ENCODE measurements at regions not wholly inside any gene's neighbourhood (a gene's known extent, or its start where the extent isn't known, plus 50 kb on each side); places are given as distances from the start of the nearest gene placed in this dataset.

GRCh38 chr3:159112724-159113123 lies 310.9 kb downstream of the MFSD1 start:
- no peak for TF ChIP-seq CTCF (IDR thresholded peaks at IDR 0.05; ENCODE audit: insufficient read depth, low read length, poor library complexity, severe bottlenecking)
- TF ChIP-seq EZH2phosphoT487 (conservative IDR thresholded peaks at IDR 0.05; ENCODE audit: low read length), result no peak

Data from SU-DHL-6 (cell line).